ENCODE measurements at regions not wholly inside any gene's neighbourhood (a gene's known extent, or its start where the extent isn't known, plus 50 kb on each side); places are given as distances from the start of the nearest gene placed in this dataset.

DNA sequence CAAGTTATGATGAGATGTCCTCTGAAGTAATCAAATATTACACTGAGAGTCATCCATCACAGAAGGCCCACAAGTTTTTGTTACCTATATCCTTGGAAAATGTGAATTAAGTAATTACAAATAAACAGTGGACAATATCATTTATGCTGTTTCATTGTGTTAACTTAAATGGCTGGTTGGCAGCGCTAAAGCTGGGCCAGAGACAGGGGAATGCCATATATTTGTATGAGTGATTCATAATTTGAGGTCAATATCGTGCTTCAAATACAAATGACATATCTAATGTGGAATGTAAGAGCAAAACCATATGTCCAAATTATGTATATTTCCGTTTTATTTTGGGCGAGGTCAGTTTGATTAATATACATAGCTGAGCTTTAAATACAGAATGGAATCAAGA lies 1556.2 kb downstream of the SLITRK5 start:
- no peak overlapping the region for H3K4me3 ChIP-seq
- intact Hi-C loops (cut with DNase I) = no loop called here
- H3K27me3 ChIP-seq = no peaks in the 10 kb centered on the region
- DNase-seq (ENCODE audit: low spot score in 2 of 2) = no peak
- no peak overlapping the region for H3K27ac ChIP-seq
- no peaks in the 10 kb centered on the region for H3K36me3 ChIP-seq
- peaks cover 0 to 2% of the 10 kb centered on the region in 2 donors for H3K9me3 ChIP-seq
- H3K4me1 ChIP-seq = no peaks in the 10 kb centered on the region
- TF ChIP-seq, protein P1, sequence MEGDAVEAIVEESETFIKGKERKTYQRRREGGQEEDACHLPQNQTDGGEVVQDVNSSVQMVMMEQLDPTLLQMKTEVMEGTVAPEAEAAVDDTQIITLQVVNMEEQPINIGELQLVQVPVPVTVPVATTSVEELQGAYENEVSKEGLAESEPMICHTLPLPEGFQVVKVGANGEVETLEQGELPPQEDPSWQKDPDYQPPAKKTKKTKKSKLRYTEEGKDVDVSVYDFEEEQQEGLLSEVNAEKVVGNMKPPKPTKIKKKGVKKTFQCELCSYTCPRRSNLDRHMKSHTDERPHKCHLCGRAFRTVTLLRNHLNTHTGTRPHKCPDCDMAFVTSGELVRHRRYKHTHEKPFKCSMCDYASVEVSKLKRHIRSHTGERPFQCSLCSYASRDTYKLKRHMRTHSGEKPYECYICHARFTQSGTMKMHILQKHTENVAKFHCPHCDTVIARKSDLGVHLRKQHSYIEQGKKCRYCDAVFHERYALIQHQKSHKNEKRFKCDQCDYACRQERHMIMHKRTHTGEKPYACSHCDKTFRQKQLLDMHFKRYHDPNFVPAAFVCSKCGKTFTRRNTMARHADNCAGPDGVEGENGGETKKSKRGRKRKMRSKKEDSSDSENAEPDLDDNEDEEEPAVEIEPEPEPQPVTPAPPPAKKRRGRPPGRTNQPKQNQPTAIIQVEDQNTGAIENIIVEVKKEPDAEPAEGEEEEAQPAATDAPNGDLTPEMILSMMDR (IDR thresholded peaks at IDR 0.05) = no peak

DNA sequence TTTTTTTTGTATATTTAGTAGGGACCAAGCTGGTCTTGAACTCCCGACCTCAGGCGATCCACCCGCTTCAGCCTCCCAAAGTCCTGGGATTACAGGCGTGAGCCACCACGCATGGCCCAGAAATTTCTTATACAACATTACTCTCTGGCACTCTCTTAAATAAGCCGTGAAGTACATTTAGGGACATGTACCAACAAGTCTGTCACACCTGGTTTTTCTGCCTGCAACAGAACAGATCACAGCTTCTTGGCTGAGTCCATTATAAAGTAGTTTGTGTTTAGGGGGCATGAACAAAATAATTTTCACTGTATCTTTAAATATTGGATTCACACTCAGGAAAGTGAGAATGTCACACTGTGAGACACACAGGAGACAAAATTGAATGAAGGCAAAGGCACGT lies 1567.3 kb downstream of the SLITRK5 start:
- DNase-seq (ENCODE audit: low spot score in 2 of 2) = no peak
- no peak overlapping the region for H3K27ac ChIP-seq
- H3K4me1 ChIP-seq = no peaks in the 10 kb centered on the region
- TF ChIP-seq, protein P1 (IDR thresholded peaks at IDR 0.05) = no peak
- no peaks in the 10 kb centered on the region for H3K27me3 ChIP-seq
- no peaks in the 10 kb centered on the region for H3K9me3 ChIP-seq
- no peak overlapping the region for H3K4me3 ChIP-seq
- intact Hi-C loops (cut with DNase I) = no loop called here
- H3K36me3 ChIP-seq = no peaks in the 10 kb centered on the region

DNA sequence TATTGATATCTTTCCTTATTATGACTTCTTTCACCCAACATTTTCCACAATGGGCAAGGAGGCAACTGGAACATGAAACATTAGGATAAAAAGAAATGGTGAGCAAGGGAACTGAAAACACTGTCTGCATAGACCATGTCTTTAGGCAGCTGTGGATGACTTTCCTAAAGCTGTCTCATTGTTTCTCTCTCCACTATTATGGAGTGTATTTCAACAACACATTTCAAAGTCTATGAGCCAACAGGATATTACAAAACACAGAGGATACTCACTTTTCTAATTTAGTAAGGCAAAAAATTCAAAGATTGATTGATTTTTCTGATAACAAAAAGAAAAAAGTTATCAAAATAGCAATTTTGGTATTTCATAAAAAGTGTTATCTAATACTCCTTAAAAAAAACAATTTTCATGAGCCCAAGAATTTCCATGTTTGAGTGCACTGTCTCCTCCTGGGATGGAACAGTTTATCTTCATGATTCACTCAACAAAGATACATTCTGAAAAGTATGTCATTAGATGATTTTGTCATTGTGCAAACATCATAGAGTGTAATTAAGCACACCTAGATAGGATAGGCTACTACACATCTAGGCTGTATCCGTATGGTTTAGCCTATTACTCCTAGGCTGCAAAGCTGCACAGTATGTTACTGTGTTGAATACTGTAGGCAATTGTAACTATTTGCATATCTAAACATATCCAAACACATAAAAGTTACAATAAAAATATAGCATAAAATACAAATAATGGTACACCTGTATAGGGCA lies 1568.4 kb downstream of the SLITRK5 start:
- no peaks in the 10 kb centered on the region for H3K36me3 ChIP-seq
- intact Hi-C loops (cut with DNase I) = no loop called here
- TF ChIP-seq, protein P1 (IDR thresholded peaks at IDR 0.05) = no peak
- no peak for DNase-seq (ENCODE audit: low spot score in 2 of 2)
- no peaks in the 10 kb centered on the region for H3K27me3 ChIP-seq
- H3K9me3 ChIP-seq = no peaks in the 10 kb centered on the region
- H3K4me3 ChIP-seq = no peak overlapping the region
- no peaks in the 10 kb centered on the region for H3K4me1 ChIP-seq
- no peak overlapping the region for H3K27ac ChIP-seq

DNA sequence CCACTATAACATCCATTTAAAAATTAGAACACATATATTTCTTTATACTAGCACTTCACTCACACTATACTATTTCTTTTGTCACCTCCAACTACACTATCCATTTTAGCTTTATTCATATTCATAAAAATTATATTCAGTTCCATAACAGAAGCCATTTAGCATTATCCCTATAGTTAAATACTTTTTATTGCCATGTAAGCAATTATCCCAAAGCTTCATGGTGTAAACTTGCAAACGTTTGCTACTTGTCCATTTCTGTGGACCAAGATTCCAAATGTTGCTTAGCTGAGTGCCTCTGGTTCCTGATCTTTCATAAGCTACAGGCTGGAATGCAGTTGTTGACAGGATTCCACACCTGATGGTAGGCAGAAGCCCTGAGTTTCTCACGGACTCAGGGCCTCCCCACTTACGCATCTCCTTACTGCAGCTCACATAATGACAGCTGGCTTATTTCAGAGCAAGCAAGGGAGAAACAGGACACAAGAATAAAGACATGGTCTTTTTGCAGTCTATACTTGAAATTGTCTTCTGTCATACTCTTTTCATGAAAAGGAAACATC lies 1584.8 kb downstream of the SLITRK5 start:
- no peak for DNase-seq (ENCODE audit: low spot score in 2 of 2)
- Histone ChIP-seq H3K27me3 (no peaks in the 10 kb centered on the region), H3K4me3 (no peak overlapping the region), H3K9me3 (peaks cover 0 to 3% of the 10 kb centered on the region in 2 donors), H3K27ac (no peak overlapping the region), H3K36me3 (no peaks in the 10 kb centered on the region), H3K4me1 (no peaks in the 10 kb centered on the region)
- intact Hi-C loops (cut with DNase I) = no loop called here
- TF ChIP-seq, protein P1 (IDR thresholded peaks at IDR 0.05) = no peak

DNA sequence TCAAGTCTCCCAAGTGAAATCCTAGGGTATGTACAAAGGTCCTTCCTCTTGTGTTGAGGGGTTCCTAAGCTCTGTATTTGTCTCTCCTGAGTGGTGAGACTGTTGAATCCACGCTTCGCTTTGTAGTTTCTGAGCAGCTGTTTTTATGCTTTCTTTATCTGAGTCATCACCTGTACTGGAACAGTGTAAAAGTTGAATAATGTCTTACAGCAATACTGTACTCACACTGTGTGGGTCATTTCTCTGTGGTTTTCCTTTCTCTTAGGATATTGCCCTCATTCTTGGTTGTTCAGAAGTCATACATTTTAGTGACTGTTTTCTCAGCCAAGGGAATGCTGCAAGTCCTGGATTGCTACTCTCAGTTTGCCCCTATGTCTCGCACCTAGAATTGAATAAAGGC lies 1596.6 kb downstream of the SLITRK5 start:
- Histone ChIP-seq H3K9me3 (no peaks in the 10 kb centered on the region), H3K27me3 (no peaks in the 10 kb centered on the region), H3K4me1 (no peaks in the 10 kb centered on the region), H3K4me3 (no peak overlapping the region), H3K36me3 (no peaks in the 10 kb centered on the region), H3K27ac (no peak overlapping the region)
- DNase-seq (ENCODE audit: low spot score in 2 of 2) = no peak
- intact Hi-C loops (cut with DNase I) = no loop called here
- TF ChIP-seq, protein P1 (IDR thresholded peaks at IDR 0.05) = no peak
